ENCODE measurements at regions not wholly inside any gene's neighbourhood (a gene's known extent, or its start where the extent isn't known, plus 50 kb on each side); places are given as distances from the start of the nearest gene placed in this dataset.

GRCh38 chr13:39148513-39148961 lies 110.3 kb downstream of the NHLRC3 start:
- Histone ChIP-seq H3K27ac (ENCODE audit: low read depth in 1 of 2, low read length in 2 of 2) (no peak overlapping the region), H3K9me3 (ENCODE audit: control insufficient read depth, low read length) (no peaks in the 10 kb centered on the region), H3K4me1 (ENCODE audit: control insufficient read depth in 1 of 2, insufficient read depth in 2 of 2, low read length in 2 of 2) (no peaks in the 10 kb centered on the region), H3K4me3 (ENCODE audit: low read length in 2 of 2) (no peak overlapping the region), H3K27me3 (ENCODE audit: control insufficient read depth in 1 of 2, insufficient read depth in 2 of 2, low read length in 1 of 2) (no peaks in the 10 kb centered on the region), H3K36me3 (ENCODE audit: control insufficient read depth in 1 of 2, insufficient read depth in 2 of 2, low read length in 1 of 2) (no peaks in the 10 kb centered on the region)
- ATAC-seq (ENCODE audit: low FRiP score), result no peak
- no peak for DNase-seq
- 90 to 92% methylated on average over 5 of the region's 5 CpGs for WGBS, 2 donors
- intact Hi-C loops (cut with DNase I), result loop anchor here in 1 of 2 donors (5.0 to 10.0 kb wide), 2 partner anchors 114 to 266 kb away; no protein-coding TSS in a partner anchor

- H3K36me3 ChIP-seq (ENCODE audit: control insufficient read depth in 1 of 2, insufficient read depth in 2 of 2, low read length in 1 of 2), result no peaks in the 10 kb centered on the region
- no peak for ATAC-seq (ENCODE audit: low FRiP score)
- intact Hi-C loops (cut with DNase I), result loop anchor here in 1 of 2 donors (5.0 to 10.0 kb wide), 2 partner anchors 112 to 265 kb away; no protein-coding TSS in a partner anchor
Measured at GRCh38 chr13:39149896-39150295, 111.6 kb downstream of the NHLRC3 start.

GRCh38 chr13:39154041-39154440 lies 115.8 kb downstream of the NHLRC3 start:
- no peaks in the 10 kb centered on the region for H3K9me3 ChIP-seq (ENCODE audit: control insufficient read depth, low read length)
- no peaks in the 10 kb centered on the region for H3K36me3 ChIP-seq (ENCODE audit: control insufficient read depth in 1 of 2, insufficient read depth in 2 of 2, low read length in 1 of 2)
- no peak for ATAC-seq (ENCODE audit: low FRiP score)
- H3K27ac ChIP-seq (ENCODE audit: low read depth in 1 of 2, low read length in 2 of 2), result no peak overlapping the region
- no peak overlapping the region for H3K4me3 ChIP-seq (ENCODE audit: low read length in 2 of 2)
- intact Hi-C loops (cut with DNase I), result no loop called here
- no peaks in the 10 kb centered on the region for H3K27me3 ChIP-seq (ENCODE audit: control insufficient read depth in 1 of 2, insufficient read depth in 2 of 2, low read length in 1 of 2)
- no peak for DNase-seq
- peaks cover 0 to 4% of the 10 kb centered on the region in 2 donors for H3K4me1 ChIP-seq (ENCODE audit: control insufficient read depth in 1 of 2, insufficient read depth in 2 of 2, low read length in 2 of 2)

More at GRCh38 chr13:39149896-39150295, 111.6 kb downstream of the NHLRC3 start:
- Histone ChIP-seq H3K9me3 (ENCODE audit: control insufficient read depth, low read length) (no peaks in the 10 kb centered on the region), H3K27me3 (ENCODE audit: control insufficient read depth in 1 of 2, insufficient read depth in 2 of 2, low read length in 1 of 2) (no peaks in the 10 kb centered on the region), H3K4me3 (ENCODE audit: low read length in 2 of 2) (no peak overlapping the region), H3K4me1 (ENCODE audit: control insufficient read depth in 1 of 2, insufficient read depth in 2 of 2, low read length in 2 of 2) (no peaks in the 10 kb centered on the region), H3K27ac (ENCODE audit: low read depth in 1 of 2, low read length in 2 of 2) (no peak overlapping the region)
- 94 to 98% methylated on average over 5 of the region's 5 CpGs for WGBS, 2 donors
- no peak for DNase-seq

GRCh38 chr13:39159393-39159792 lies 121.1 kb downstream of the NHLRC3 start:
- 21 to 26% methylated on average over 4 of the region's 4 CpGs for WGBS, 2 donors
- H3K27me3 ChIP-seq (ENCODE audit: control insufficient read depth in 1 of 2, insufficient read depth in 2 of 2, low read length in 1 of 2), result no peaks in the 10 kb centered on the region
- H3K4me1 ChIP-seq (ENCODE audit: control insufficient read depth in 1 of 2, insufficient read depth in 2 of 2, low read length in 2 of 2), result peaks cover 0 to 4% of the 10 kb centered on the region in 2 donors
- H3K27ac ChIP-seq (ENCODE audit: low read depth in 1 of 2, low read length in 2 of 2), result no peak overlapping the region
- no peak overlapping the region for H3K4me3 ChIP-seq (ENCODE audit: low read length in 2 of 2)
- ATAC-seq (ENCODE audit: low FRiP score) (peak; percentile 38), DNase-seq (no peak)
- H3K9me3 ChIP-seq (ENCODE audit: control insufficient read depth, low read length), result no peaks in the 10 kb centered on the region
- intact Hi-C loops (cut with DNase I), result no loop called here
- H3K36me3 ChIP-seq (ENCODE audit: control insufficient read depth in 1 of 2, insufficient read depth in 2 of 2, low read length in 1 of 2), result no peaks in the 10 kb centered on the region

GRCh38 chr13:39159846-39160370 lies 121.7 kb downstream of the NHLRC3 start:
- intact Hi-C loops (cut with DNase I), result no loop called here
- H3K27ac ChIP-seq (ENCODE audit: low read depth in 1 of 2, low read length in 2 of 2), result no peak overlapping the region
- no peaks in the 10 kb centered on the region for H3K27me3 ChIP-seq (ENCODE audit: control insufficient read depth in 1 of 2, insufficient read depth in 2 of 2, low read length in 1 of 2)
- DNase-seq (no peak), ATAC-seq (ENCODE audit: low FRiP score) (no peak)
- WGBS, 2 donors, result 91 to 100% methylated on average over 1 of the region's 1 CpG
- H3K4me1 ChIP-seq (ENCODE audit: control insufficient read depth in 1 of 2, insufficient read depth in 2 of 2, low read length in 2 of 2), result peaks cover 0 to 4% of the 10 kb centered on the region in 2 donors
- no peaks in the 10 kb centered on the region for H3K9me3 ChIP-seq (ENCODE audit: control insufficient read depth, low read length)
- no peaks in the 10 kb centered on the region for H3K36me3 ChIP-seq (ENCODE audit: control insufficient read depth in 1 of 2, insufficient read depth in 2 of 2, low read length in 1 of 2)
- H3K4me3 ChIP-seq (ENCODE audit: low read length in 2 of 2), result no peak overlapping the region

GRCh38 chr13:39167018-39167417 lies 128.8 kb downstream of the NHLRC3 start:
- H3K27me3 ChIP-seq (ENCODE audit: control insufficient read depth in 1 of 2, insufficient read depth in 2 of 2, low read length in 1 of 2), result no peaks in the 10 kb centered on the region

GRCh38 chr13:39170711-39171110 lies 132.5 kb downstream of the NHLRC3 start:
- DNase-seq (no peak), ATAC-seq (ENCODE audit: low FRiP score) (no peak)
- Histone ChIP-seq H3K4me1 (ENCODE audit: control insufficient read depth in 1 of 2, insufficient read depth in 2 of 2, low read length in 2 of 2) (no peaks in the 10 kb centered on the region), H3K4me3 (ENCODE audit: low read length in 2 of 2) (no peak overlapping the region), H3K36me3 (ENCODE audit: control insufficient read depth in 1 of 2, insufficient read depth in 2 of 2, low read length in 1 of 2) (no peaks in the 10 kb centered on the region), H3K9me3 (ENCODE audit: control insufficient read depth, low read length) (no peaks in the 10 kb centered on the region), H3K27me3 (ENCODE audit: control insufficient read depth in 1 of 2, insufficient read depth in 2 of 2, low read length in 1 of 2) (no peaks in the 10 kb centered on the region), H3K27ac (ENCODE audit: low read depth in 1 of 2, low read length in 2 of 2) (no peak overlapping the region)
- intact Hi-C loops (cut with DNase I), result no loop called here
- WGBS, 2 donors, result 56 to 65% methylated on average over 2 of the region's 2 CpGs

More at GRCh38 chr13:39167018-39167417, 128.8 kb downstream of the NHLRC3 start:
- H3K4me3 ChIP-seq (ENCODE audit: low read length in 2 of 2), result no peak overlapping the region
- WGBS, 2 donors, result 53 to 65% methylated on average over 3 of the region's 3 CpGs
- no peak for ATAC-seq (ENCODE audit: low FRiP score)
- H3K4me1 ChIP-seq (ENCODE audit: control insufficient read depth in 1 of 2, insufficient read depth in 2 of 2, low read length in 2 of 2), result no peaks in the 10 kb centered on the region
- no peaks in the 10 kb centered on the region for H3K9me3 ChIP-seq (ENCODE audit: control insufficient read depth, low read length)
- DNase-seq, result no peak
- no peak overlapping the region for H3K27ac ChIP-seq (ENCODE audit: low read depth in 1 of 2, low read length in 2 of 2)
- no peaks in the 10 kb centered on the region for H3K36me3 ChIP-seq (ENCODE audit: control insufficient read depth in 1 of 2, insufficient read depth in 2 of 2, low read length in 1 of 2)
- intact Hi-C loops (cut with DNase I), result no loop called here

GRCh38 chr13:39185326-39185725 lies 147.1 kb downstream of the NHLRC3 start:
- WGBS, 2 donors, result 17 to 28% methylated on average over 3 of the region's 3 CpGs
- H3K4me3 ChIP-seq (ENCODE audit: low read length in 2 of 2), result no peak overlapping the region
- H3K36me3 ChIP-seq (ENCODE audit: control insufficient read depth in 1 of 2, insufficient read depth in 2 of 2, low read length in 1 of 2), result no peaks in the 10 kb centered on the region
- no peak for DNase-seq
- no peaks in the 10 kb centered on the region for H3K4me1 ChIP-seq (ENCODE audit: control insufficient read depth in 1 of 2, insufficient read depth in 2 of 2, low read length in 2 of 2)
- H3K27ac ChIP-seq (ENCODE audit: low read depth in 1 of 2, low read length in 2 of 2), result peak overlapping the region in 1 of 2 donors; percentile 22
- intact Hi-C loops (cut with DNase I), result no loop called here
- no peaks in the 10 kb centered on the region for H3K27me3 ChIP-seq (ENCODE audit: control insufficient read depth in 1 of 2, insufficient read depth in 2 of 2, low read length in 1 of 2)
- ATAC-seq (ENCODE audit: low FRiP score), result peak; percentile 85
- no peaks in the 10 kb centered on the region for H3K9me3 ChIP-seq (ENCODE audit: control insufficient read depth, low read length)

- no peak overlapping the region for H3K27ac ChIP-seq (ENCODE audit: low read depth in 1 of 2, low read length in 2 of 2)
- no peaks in the 10 kb centered on the region for H3K9me3 ChIP-seq (ENCODE audit: control insufficient read depth, low read length)
- H3K4me3 ChIP-seq (ENCODE audit: low read length in 2 of 2), result no peak overlapping the region
- ATAC-seq (ENCODE audit: low FRiP score) (peak; percentile 88), DNase-seq (no peak)
- no peaks in the 10 kb centered on the region for H3K36me3 ChIP-seq (ENCODE audit: control insufficient read depth in 1 of 2, insufficient read depth in 2 of 2, low read length in 1 of 2)
- no peaks in the 10 kb centered on the region for H3K27me3 ChIP-seq (ENCODE audit: control insufficient read depth in 1 of 2, insufficient read depth in 2 of 2, low read length in 1 of 2)
- WGBS, 2 donors, result 0 to 4% methylated on average over 2 of the region's 2 CpGs
- intact Hi-C loops (cut with DNase I), result no loop called here
- no peaks in the 10 kb centered on the region for H3K4me1 ChIP-seq (ENCODE audit: control insufficient read depth in 1 of 2, insufficient read depth in 2 of 2, low read length in 2 of 2)
Measured at GRCh38 chr13:39186205-39186875, 148.1 kb downstream of the NHLRC3 start.
